DOHH2 (cell line): ENCODE measurements at regions not wholly inside any gene's neighbourhood (a gene's known extent, or its start where the extent isn't known, plus 50 kb on each side); places are given as distances from the start of the nearest gene placed in this dataset.

ENCODE experiments used
- EZH2phosphoT487 ChIP-seq: fragments of 200-600 bp; sonication (generic); IDR thresholded peaks from 2 replicates; pipeline ENCODE4 v1.6.1; 2017; ENCODE audit warnings: borderline replicate concordance, mild to moderate bottlenecking, antibody characterized with exemption, low read length, moderate library complexity, mixed read lengths
- TF ChIP-seq, protein P1 (sequence below): fragments of 200-600 bp; sonication (generic); IDR thresholded peaks from one replicate; pipeline ENCODE4 v1.5.1; 2014; ENCODE audit warnings: antibody characterized with exemption, mild to moderate bottlenecking, low read depth, low read length; ENCODE audit not compliant: poor library complexity, severe bottlenecking

DNA sequence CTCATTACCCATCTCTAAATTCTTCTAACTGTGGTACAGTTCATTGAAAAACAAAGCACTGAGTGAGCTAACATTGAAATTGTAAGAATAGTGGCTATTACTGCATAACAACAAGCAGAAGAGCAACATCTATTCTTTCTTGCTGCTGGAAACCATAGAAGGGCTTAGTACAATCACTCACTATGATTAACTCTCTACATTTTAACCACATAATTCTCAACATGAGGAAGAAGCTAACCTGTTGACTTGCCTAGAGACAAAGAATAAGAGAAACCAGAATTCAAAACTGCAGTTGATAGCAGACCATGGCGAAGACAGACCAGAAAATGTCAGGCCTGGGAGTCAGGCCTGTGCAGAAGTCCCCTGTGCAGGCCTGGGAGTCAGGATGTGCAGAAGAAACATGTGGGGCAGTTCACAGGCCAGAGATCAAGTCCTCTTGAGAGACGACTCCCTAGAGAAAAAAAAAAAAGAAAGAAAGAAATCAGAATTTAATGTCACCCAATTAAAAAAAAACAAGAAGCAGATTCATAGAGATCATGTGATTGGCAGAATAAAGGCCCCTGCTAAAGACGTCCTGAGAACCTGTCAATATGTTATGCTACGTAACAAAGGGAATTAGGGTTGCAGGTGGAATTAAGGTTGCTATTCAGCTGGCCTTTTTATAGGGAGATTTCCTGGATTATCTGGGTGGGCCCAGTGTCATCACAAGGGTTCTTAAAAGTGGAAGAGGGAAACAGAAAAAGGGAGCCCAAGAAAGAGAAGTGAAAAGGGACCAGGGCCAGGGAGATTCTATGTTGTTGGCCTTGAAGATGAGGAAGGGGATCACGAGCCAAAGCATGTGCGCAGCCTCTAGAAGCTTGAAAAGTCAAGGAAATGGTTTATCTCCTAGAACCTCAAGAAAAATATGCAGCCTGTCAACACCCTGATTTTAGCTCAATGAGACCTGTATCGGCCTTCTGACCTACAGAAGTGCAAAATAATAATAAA is 94.9 kb downstream of the MRPL39 start:
- TF ChIP-seq, protein P1, sequence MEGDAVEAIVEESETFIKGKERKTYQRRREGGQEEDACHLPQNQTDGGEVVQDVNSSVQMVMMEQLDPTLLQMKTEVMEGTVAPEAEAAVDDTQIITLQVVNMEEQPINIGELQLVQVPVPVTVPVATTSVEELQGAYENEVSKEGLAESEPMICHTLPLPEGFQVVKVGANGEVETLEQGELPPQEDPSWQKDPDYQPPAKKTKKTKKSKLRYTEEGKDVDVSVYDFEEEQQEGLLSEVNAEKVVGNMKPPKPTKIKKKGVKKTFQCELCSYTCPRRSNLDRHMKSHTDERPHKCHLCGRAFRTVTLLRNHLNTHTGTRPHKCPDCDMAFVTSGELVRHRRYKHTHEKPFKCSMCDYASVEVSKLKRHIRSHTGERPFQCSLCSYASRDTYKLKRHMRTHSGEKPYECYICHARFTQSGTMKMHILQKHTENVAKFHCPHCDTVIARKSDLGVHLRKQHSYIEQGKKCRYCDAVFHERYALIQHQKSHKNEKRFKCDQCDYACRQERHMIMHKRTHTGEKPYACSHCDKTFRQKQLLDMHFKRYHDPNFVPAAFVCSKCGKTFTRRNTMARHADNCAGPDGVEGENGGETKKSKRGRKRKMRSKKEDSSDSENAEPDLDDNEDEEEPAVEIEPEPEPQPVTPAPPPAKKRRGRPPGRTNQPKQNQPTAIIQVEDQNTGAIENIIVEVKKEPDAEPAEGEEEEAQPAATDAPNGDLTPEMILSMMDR = no peak
- no peak for TF ChIP-seq EZH2phosphoT487
